Upper lobe of left lung (tissue), 4 donors: ENCODE measurements at regions not wholly inside any gene's neighbourhood (a gene's known extent, or its start where the extent isn't known, plus 50 kb on each side); places are given as distances from the start of the nearest gene placed in this dataset.

Experiments
- EP300 ChIP-seq, 4 donors: sonication (generic); formaldehyde crosslinking; IDR thresholded peaks; one replicate each; pipeline ENCODE4 v1.5.1; 2017; ENCODE audit warnings: antibody characterized with exemption in 4 of 4, control low read depth in 2 of 4
- TF ChIP-seq, protein P1 (sequence below), 6 experiments: fragments of 450-650 bp in 4 of 6; fragments of 200-600 bp in 2 of 6; sonication (generic) in 2 of 6; IDR thresholded peaks; one replicate each; pipeline ENCODE4 v1.5.1; 2016 to 2019; ENCODE audit warnings: antibody characterized with exemption in 6 of 6

DNA sequence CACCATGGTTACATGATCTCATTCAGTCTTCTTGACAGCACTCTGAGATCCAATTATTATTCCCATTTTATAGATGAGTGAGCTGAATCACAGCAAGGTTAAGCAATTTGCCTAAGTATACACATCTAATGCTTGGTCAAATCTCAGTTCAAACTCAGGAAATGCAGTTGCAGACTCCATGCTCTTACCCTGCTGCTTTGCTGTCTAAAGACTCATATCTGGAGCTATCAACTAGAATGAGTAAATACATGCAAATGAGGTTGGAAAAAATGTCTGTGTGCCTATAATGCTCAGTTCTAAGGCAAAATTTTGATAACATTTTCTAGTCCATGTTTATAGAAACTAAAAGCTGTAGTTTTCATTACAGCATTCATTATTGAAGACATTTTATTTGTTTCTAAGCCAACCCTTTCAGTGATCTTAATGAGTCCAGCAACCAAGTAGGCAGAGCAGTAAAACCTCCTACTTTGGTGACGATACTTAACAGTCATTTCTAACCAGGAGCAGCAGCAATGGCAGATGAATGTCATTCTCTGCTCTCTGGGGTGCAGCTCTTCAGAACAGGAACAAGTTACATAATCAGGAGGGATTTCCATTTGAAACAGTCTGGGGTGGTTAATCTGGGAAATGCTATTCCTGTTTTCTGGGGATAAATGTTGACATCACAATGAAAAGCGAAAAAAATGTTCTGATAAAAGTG lies 396.8 kb upstream of the UBE2E3 start:
- TF ChIP-seq, protein P1, sequence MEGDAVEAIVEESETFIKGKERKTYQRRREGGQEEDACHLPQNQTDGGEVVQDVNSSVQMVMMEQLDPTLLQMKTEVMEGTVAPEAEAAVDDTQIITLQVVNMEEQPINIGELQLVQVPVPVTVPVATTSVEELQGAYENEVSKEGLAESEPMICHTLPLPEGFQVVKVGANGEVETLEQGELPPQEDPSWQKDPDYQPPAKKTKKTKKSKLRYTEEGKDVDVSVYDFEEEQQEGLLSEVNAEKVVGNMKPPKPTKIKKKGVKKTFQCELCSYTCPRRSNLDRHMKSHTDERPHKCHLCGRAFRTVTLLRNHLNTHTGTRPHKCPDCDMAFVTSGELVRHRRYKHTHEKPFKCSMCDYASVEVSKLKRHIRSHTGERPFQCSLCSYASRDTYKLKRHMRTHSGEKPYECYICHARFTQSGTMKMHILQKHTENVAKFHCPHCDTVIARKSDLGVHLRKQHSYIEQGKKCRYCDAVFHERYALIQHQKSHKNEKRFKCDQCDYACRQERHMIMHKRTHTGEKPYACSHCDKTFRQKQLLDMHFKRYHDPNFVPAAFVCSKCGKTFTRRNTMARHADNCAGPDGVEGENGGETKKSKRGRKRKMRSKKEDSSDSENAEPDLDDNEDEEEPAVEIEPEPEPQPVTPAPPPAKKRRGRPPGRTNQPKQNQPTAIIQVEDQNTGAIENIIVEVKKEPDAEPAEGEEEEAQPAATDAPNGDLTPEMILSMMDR (IDR thresholded peaks at IDR 0.05), result no peak
- TF ChIP-seq EP300 (IDR thresholded peaks at IDR 0.05), result no peak
